ENCODE measurements at regions not wholly inside any gene's neighbourhood (a gene's known extent, or its start where the extent isn't known, plus 50 kb on each side); places are given as distances from the start of the nearest gene placed in this dataset.

- no peak for TF ChIP-seq CTCF (IDR thresholded peaks at IDR 0.05; ENCODE audit: insufficient read depth, low read length, severe bottlenecking)
- FAIRE-seq (no peak), DNase-seq (ENCODE audit: low read depth) (no peak)
- no peaks in the 10 kb centered on the region for H3K27me3 ChIP-seq (ENCODE audit: control insufficient read depth, insufficient read depth, low read length)
- no peak overlapping the region for H3K4me3 ChIP-seq (ENCODE audit: low read depth, low read length)
- no peaks in the 10 kb centered on the region for H3K36me3 ChIP-seq (ENCODE audit: control insufficient read depth, insufficient read depth, low read length)
Measured at GRCh38 chr16:59201821-59202220, 467.7 kb upstream of the GOT2 start.

- no peak for FAIRE-seq
- Histone ChIP-seq H3K36me3 (ENCODE audit: control insufficient read depth, insufficient read depth, low read length) (no peaks in the 10 kb centered on the region), H3K27me3 (ENCODE audit: control insufficient read depth, insufficient read depth, low read length) (no peaks in the 10 kb centered on the region), H3K4me3 (ENCODE audit: low read depth, low read length) (no peak overlapping the region)
- no peak for TF ChIP-seq CTCF (IDR thresholded peaks at IDR 0.05; ENCODE audit: insufficient read depth, low read length, severe bottlenecking)
- DNase-seq (ENCODE audit: low read depth), result no peak
Measured at GRCh38 chr16:59201160-59201559, 467.0 kb upstream of the GOT2 start.

- Histone ChIP-seq H3K27me3 (ENCODE audit: control insufficient read depth, insufficient read depth, low read length) (no peaks in the 10 kb centered on the region), H3K36me3 (ENCODE audit: control insufficient read depth, insufficient read depth, low read length) (no peaks in the 10 kb centered on the region), H3K4me3 (ENCODE audit: low read depth, low read length) (no peak overlapping the region)
- no peak for TF ChIP-seq CTCF (IDR thresholded peaks at IDR 0.05; ENCODE audit: insufficient read depth, low read length, severe bottlenecking)
- DNase-seq (ENCODE audit: low read depth) (no peak), FAIRE-seq (no peak)
Measured at GRCh38 chr16:59198487-59198886, 464.4 kb upstream of the GOT2 start.

- H3K36me3 ChIP-seq (ENCODE audit: control insufficient read depth, insufficient read depth, low read length), result no peaks in the 10 kb centered on the region
- no peak for TF ChIP-seq CTCF (IDR thresholded peaks at IDR 0.05; ENCODE audit: insufficient read depth, low read length, severe bottlenecking)
- DNase-seq (ENCODE audit: low read depth) (no peak), FAIRE-seq (no peak)
- H3K27me3 ChIP-seq (ENCODE audit: control insufficient read depth, insufficient read depth, low read length), result no peaks in the 10 kb centered on the region
- H3K4me3 ChIP-seq (ENCODE audit: low read depth, low read length), result no peak overlapping the region
Measured at GRCh38 chr16:59195242-59195641, 461.1 kb upstream of the GOT2 start.

GRCh38 chr16:59193637-59194036 lies 459.5 kb upstream of the GOT2 start:
- Histone ChIP-seq H3K27me3 (ENCODE audit: control insufficient read depth, insufficient read depth, low read length) (no peaks in the 10 kb centered on the region), H3K4me3 (ENCODE audit: low read depth, low read length) (no peak overlapping the region), H3K36me3 (ENCODE audit: control insufficient read depth, insufficient read depth, low read length) (no peaks in the 10 kb centered on the region)
- FAIRE-seq (no peak), DNase-seq (ENCODE audit: low read depth) (no peak)
- TF ChIP-seq CTCF (IDR thresholded peaks at IDR 0.05; ENCODE audit: insufficient read depth, low read length, severe bottlenecking), result no peak

GRCh38 chr16:59192551-59193199 lies 458.6 kb upstream of the GOT2 start:
- Histone ChIP-seq H3K36me3 (ENCODE audit: control insufficient read depth, insufficient read depth, low read length) (no peaks in the 10 kb centered on the region), H3K27me3 (ENCODE audit: control insufficient read depth, insufficient read depth, low read length) (no peaks in the 10 kb centered on the region), H3K4me3 (ENCODE audit: low read depth, low read length) (no peak overlapping the region)
- no peak for DNase-seq (ENCODE audit: low read depth)
- no peak for TF ChIP-seq CTCF (IDR thresholded peaks at IDR 0.05; ENCODE audit: insufficient read depth, low read length, severe bottlenecking)
- FAIRE-seq, result no peak

All from bronchial epithelial cell (primary cell).